Glutamatergic neuron (in vitro differentiated cells): ENCODE measurements at regions not wholly inside any gene's neighbourhood (a gene's known extent, or its start where the extent isn't known, plus 50 kb on each side); places are given as distances from the start of the nearest gene placed in this dataset.

Source experiments
- DNase-seq: peaks from one replicate; pipeline ENCODE4 v3.0.0; 2022
- H3K27ac Mint-ChIP-seq: one replicate; pipeline ENCODE4 v1.8.0; 2020; ENCODE audit warnings: mild to moderate bottlenecking, mixed read lengths, inconsistent platforms; ENCODE audit not compliant: unreplicated experiment
- H3K27me3 Mint-ChIP-seq: one replicate; pipeline ENCODE4 v1.8.0; 2020; ENCODE audit warnings: mild to moderate bottlenecking, moderate library complexity, mixed read lengths, inconsistent platforms; ENCODE audit not compliant: unreplicated experiment
- H3K36me3 Mint-ChIP-seq: one replicate; pipeline ENCODE4 v1.8.0; 2020; ENCODE audit warnings: mild to moderate bottlenecking, mixed read lengths, inconsistent platforms; ENCODE audit not compliant: unreplicated experiment
- H3K4me1 Mint-ChIP-seq: one replicate; pipeline ENCODE4 v1.8.0; 2020; ENCODE audit warnings: mild to moderate bottlenecking, low read depth, mixed read lengths, inconsistent platforms; ENCODE audit not compliant: unreplicated experiment
- H3K4me3 Mint-ChIP-seq: one replicate; pipeline ENCODE4 v1.8.0; 2020; ENCODE audit warnings: mild to moderate bottlenecking, mixed read lengths, inconsistent platforms; ENCODE audit not compliant: unreplicated experiment
- H3K9me3 Mint-ChIP-seq: one replicate; pipeline ENCODE4 v1.8.0; 2020; ENCODE audit warnings: mild to moderate bottlenecking, moderate library complexity, mixed read lengths, inconsistent platforms; ENCODE audit not compliant: unreplicated experiment
- CTCF ChIP-seq: fragments of 200-600 bp; sonication (generic); IDR thresholded peaks from one replicate; pipeline ENCODE4 v1.5.0; 2021; ENCODE audit not compliant: partially characterized antibody, unreplicated experiment

DNA sequence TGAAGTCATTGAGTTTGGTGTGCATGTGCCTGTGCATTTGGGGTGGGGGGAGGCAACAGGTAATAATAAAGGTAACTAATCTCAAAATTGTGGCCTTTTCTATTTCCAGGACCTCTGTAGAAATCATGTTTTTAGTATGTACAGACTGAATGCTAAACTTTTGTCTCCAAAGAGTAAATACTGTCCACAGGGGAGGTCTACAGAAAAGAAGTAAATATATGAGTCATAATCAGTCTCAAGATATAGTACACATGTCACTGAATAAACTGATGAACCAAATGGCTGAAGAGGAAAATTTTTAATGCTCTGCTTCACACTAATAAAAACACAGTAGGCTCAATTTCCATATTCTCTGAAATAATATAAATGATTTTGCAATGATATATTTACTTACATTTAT is 440.4 kb upstream of the ZFP42 start:
- Mint-ChIP-seq H3K27ac (no peak overlapping the region), H3K36me3 (no peaks in the 10 kb centered on the region), H3K4me1 (no peaks in the 10 kb centered on the region), H3K9me3 (no peaks in the 10 kb centered on the region), H3K27me3 (no peaks in the 10 kb centered on the region), H3K4me3 (no peak overlapping the region)
- TF ChIP-seq CTCF, result no peak
- DNase-seq, result no peak

DNA sequence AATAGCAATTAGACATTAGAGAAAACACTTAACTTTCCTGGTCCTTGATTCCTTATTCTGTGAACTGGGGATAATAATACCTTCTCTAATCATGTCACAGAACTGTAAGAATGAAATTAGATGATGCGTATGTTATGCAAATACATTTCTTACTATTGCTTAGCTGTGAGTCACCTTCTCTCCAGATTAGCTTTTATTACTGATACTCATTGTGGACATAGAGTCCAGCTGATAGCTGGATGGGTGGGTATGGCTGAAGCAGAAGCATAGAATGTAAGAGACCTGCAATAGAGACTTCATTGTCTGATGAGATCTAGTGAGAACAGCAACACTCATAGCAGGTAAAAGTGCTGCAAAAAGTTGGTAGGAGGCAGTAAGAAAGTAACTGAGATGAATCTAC is 437.2 kb upstream of the ZFP42 start:
- H3K9me3 Mint-ChIP-seq, result no peaks in the 10 kb centered on the region
- no peaks in the 10 kb centered on the region for H3K27me3 Mint-ChIP-seq
- H3K27ac Mint-ChIP-seq, result no peak overlapping the region
- no peak for DNase-seq
- H3K36me3 Mint-ChIP-seq, result no peaks in the 10 kb centered on the region
- H3K4me1 Mint-ChIP-seq, result no peaks in the 10 kb centered on the region
- H3K4me3 Mint-ChIP-seq, result no peak overlapping the region
- TF ChIP-seq CTCF, result no peak

DNA sequence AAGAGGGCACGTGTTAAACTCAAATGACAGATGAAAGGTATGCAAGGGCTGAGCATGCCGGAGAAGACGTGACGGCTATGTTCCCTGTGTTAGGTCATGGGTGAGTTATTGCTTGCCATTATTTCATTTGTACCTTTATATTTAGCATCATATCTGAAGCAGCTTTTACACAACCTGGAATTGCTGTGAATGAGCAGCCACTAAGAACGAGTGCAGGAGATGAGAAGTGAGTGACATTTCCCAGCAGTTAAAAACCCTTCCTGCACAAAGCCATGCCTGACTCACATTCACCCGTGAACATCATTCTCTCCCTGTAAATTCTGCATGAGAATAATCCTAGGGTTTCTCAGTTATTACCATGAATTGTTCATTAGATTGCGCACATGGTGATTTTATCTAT is 433.2 kb upstream of the ZFP42 start:
- TF ChIP-seq CTCF, result no peak
- no peaks in the 10 kb centered on the region for H3K4me1 Mint-ChIP-seq
- no peaks in the 10 kb centered on the region for H3K27me3 Mint-ChIP-seq
- no peak overlapping the region for H3K4me3 Mint-ChIP-seq
- H3K9me3 Mint-ChIP-seq, result no peaks in the 10 kb centered on the region
- no peaks in the 10 kb centered on the region for H3K36me3 Mint-ChIP-seq
- H3K27ac Mint-ChIP-seq, result no peak overlapping the region
- no peak for DNase-seq

DNA sequence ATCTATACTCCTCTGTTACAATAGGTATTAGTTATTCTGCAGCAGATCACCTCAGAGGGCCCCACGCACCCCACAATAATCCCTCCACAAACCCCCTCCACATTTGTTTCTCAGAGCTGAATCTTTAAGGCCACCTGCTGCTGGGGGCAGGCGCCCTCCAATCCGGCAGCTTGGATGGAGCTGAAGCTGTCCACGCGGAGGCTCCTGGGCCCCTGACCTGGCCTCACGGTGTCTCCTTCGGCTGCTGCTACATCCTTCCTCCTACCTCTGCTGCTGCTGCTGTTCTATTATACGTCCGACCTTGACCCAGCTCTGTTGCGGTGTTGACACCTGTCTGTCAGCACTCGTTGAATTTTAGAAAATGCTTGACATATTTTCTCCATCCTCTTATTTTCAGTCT is 430.2 kb upstream of the ZFP42 start:
- H3K27me3 Mint-ChIP-seq, result no peaks in the 10 kb centered on the region
- no peaks in the 10 kb centered on the region for H3K9me3 Mint-ChIP-seq
- H3K27ac Mint-ChIP-seq, result no peak overlapping the region
- no peak for DNase-seq
- no peaks in the 10 kb centered on the region for H3K36me3 Mint-ChIP-seq
- H3K4me1 Mint-ChIP-seq, result no peaks in the 10 kb centered on the region
- no peak for TF ChIP-seq CTCF
- H3K4me3 Mint-ChIP-seq, result no peak overlapping the region

DNA sequence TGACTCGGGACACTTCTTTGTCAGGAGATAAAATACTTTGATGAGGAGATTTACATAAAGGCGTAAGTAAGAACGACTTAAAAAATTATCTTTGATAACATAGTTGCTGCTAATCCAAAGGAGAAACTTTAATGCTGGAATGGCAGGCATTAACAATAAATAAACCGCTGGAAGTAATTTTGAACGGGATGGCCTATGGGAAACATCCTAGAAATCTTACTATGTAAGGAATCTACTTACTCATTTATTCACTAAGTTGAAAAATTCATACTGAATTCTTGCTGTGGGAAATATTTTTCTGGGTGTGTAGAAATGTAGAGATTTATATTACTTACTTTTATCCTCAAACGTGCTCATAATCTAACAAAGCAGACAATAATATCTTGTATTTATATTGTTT is 425.7 kb upstream of the ZFP42 start:
- Mint-ChIP-seq H3K4me3 (no peak overlapping the region), H3K27me3 (no peaks in the 10 kb centered on the region), H3K9me3 (no peaks in the 10 kb centered on the region), H3K27ac (no peak overlapping the region), H3K36me3 (no peaks in the 10 kb centered on the region), H3K4me1 (no peaks in the 10 kb centered on the region)
- no peak for TF ChIP-seq CTCF
- no peak for DNase-seq
